Ectodermal cell (in vitro differentiated cells): ENCODE measurements at regions not wholly inside any gene's neighbourhood (a gene's known extent, or its start where the extent isn't known, plus 50 kb on each side); places are given as distances from the start of the nearest gene placed in this dataset.
"Not testable (repeated sequence)": the region's sequence is repeated elsewhere in the genome, so short reads cannot be mapped to it uniquely, and the experiment has no call there.

Source experiments
- H3K27ac ChIP-seq: 2 replicates; pipeline ENCODE4 v1.7.0; 2013; ENCODE audit warnings: mild to moderate bottlenecking, low read depth, low read length; ENCODE audit not compliant: insufficient read depth, poor library complexity, severe bottlenecking
- H3K27me3 ChIP-seq: 2 replicates; pipeline ENCODE4 v1.7.0; 2013; ENCODE audit warnings: mild to moderate bottlenecking, low read length; ENCODE audit not compliant: insufficient read depth, control insufficient read depth, poor library complexity, severe bottlenecking
- H3K36me3 ChIP-seq: one replicate; pipeline ENCODE4 v1.7.0; 2013; ENCODE audit warnings: low read length; ENCODE audit not compliant: control insufficient read depth, insufficient read depth
- H3K4me1 ChIP-seq: one replicate; pipeline ENCODE4 v1.7.0; 2013; ENCODE audit warnings: low read length; ENCODE audit not compliant: control insufficient read depth, insufficient read depth
- H3K4me3 ChIP-seq: 2 replicates; pipeline ENCODE4 v1.7.0; 2013; ENCODE audit warnings: low read depth, low read length, control low read depth; ENCODE audit not compliant: insufficient read depth
- H3K9me3 ChIP-seq: 2 replicates; pipeline ENCODE4 v1.7.0; 2013; ENCODE audit warnings: mild to moderate bottlenecking, low read length, moderate library complexity; ENCODE audit not compliant: control insufficient read depth
- WGBS, 2 experiments: methylation state at CpG; one replicate each; pipeline ENCODE4 v1.1.7; 2013; ENCODE audit warnings: missing lambda C conversion rate in 2 of 2; 5-methylcytosine and 5-hydroxymethylcytosine counted together

- no peak overlapping the region for H3K27ac ChIP-seq
- H3K36me3 ChIP-seq, result no peaks in the 10 kb centered on the region
- WGBS, 2 experiments, result 93 to 100% methylated on average over 1 to 2 of the region's 2 CpGs
- no peaks in the 10 kb centered on the region for H3K9me3 ChIP-seq
- H3K4me3 ChIP-seq, result no peak overlapping the region
- H3K27me3 ChIP-seq, result no peaks in the 10 kb centered on the region
- H3K4me1 ChIP-seq, result no peaks in the 10 kb centered on the region
Observed at GRCh38 chr2:51265539-51265938, 233.6 kb upstream of the NRXN1 start.

- Histone ChIP-seq H3K36me3 (no peaks in the 10 kb centered on the region), H3K9me3 (no peaks in the 10 kb centered on the region), H3K4me1 (no peaks in the 10 kb centered on the region), H3K27ac (no peak overlapping the region), H3K4me3 (no peak overlapping the region), H3K27me3 (no peaks in the 10 kb centered on the region)
- WGBS, 2 experiments, result 78 to 95% methylated on average over 2 to 3 of the region's 3 CpGs
Observed at GRCh38 chr2:51263951-51264350, 232.0 kb upstream of the NRXN1 start.

- 56 to 70% methylated on average over 2 of the region's 2 CpGs for WGBS, 2 experiments
- H3K27me3 ChIP-seq, H3K4me1 ChIP-seq, H3K27ac ChIP-seq, H3K36me3 ChIP-seq, H3K4me3 ChIP-seq, H3K9me3 ChIP-seq: not testable (repeated sequence)
Observed at GRCh38 chr2:51263101-51263500, 231.2 kb upstream of the NRXN1 start.

- H3K4me3 ChIP-seq, result no peak overlapping the region
- H3K27ac ChIP-seq, result no peak overlapping the region
- no peaks in the 10 kb centered on the region for H3K36me3 ChIP-seq
- no peaks in the 10 kb centered on the region for H3K9me3 ChIP-seq
- 94 to 95% methylated on average over 5 of the region's 5 CpGs for WGBS, 2 experiments
- no peaks in the 10 kb centered on the region for H3K4me1 ChIP-seq
- no peaks in the 10 kb centered on the region for H3K27me3 ChIP-seq
Observed at GRCh38 chr2:51258301-51258700, 226.4 kb upstream of the NRXN1 start.

GRCh38 chr2:51256736-51257135 is 224.8 kb upstream of the NRXN1 start:
- H3K9me3 ChIP-seq, result no peaks in the 10 kb centered on the region
- 81 to 96% methylated on average over 5 of the region's 5 CpGs for WGBS, 2 experiments

GRCh38 chr2:51251356-51251755 is 219.4 kb upstream of the NRXN1 start:
- Histone ChIP-seq H3K27ac (no peak overlapping the region), H3K4me3 (no peak overlapping the region), H3K27me3 (no peaks in the 10 kb centered on the region), H3K4me1 (no peaks in the 10 kb centered on the region), H3K9me3 (no peaks in the 10 kb centered on the region), H3K36me3 (no peaks in the 10 kb centered on the region)
- WGBS, 2 experiments, result 94 to 97% methylated on average over 2 of the region's 2 CpGs

More at GRCh38 chr2:51256736-51257135, 224.8 kb upstream of the NRXN1 start:
- no peak overlapping the region for H3K27ac ChIP-seq
- no peaks in the 10 kb centered on the region for H3K27me3 ChIP-seq
- no peaks in the 10 kb centered on the region for H3K4me1 ChIP-seq
- no peak overlapping the region for H3K4me3 ChIP-seq
- H3K36me3 ChIP-seq, result no peaks in the 10 kb centered on the region

- no peak overlapping the region for H3K27ac ChIP-seq
- no peaks in the 10 kb centered on the region for H3K4me1 ChIP-seq
- H3K27me3 ChIP-seq, result no peaks in the 10 kb centered on the region
- H3K4me3 ChIP-seq, result no peak overlapping the region
- H3K9me3 ChIP-seq, result no peaks in the 10 kb centered on the region
- 94% methylated on average over 7 of the region's 7 CpGs for WGBS, 2 experiments
- no peaks in the 10 kb centered on the region for H3K36me3 ChIP-seq
Observed at GRCh38 chr2:51247252-51247805, 215.4 kb upstream of the NRXN1 start.

GRCh38 chr2:51243892-51244535 is 212.1 kb upstream of the NRXN1 start:
- no peaks in the 10 kb centered on the region for H3K9me3 ChIP-seq
- no peaks in the 10 kb centered on the region for H3K4me1 ChIP-seq
- no peak overlapping the region for H3K4me3 ChIP-seq
- H3K27me3 ChIP-seq, result no peaks in the 10 kb centered on the region
- no peaks in the 10 kb centered on the region for H3K36me3 ChIP-seq
- no peak overlapping the region for H3K27ac ChIP-seq

GRCh38 chr2:51237626-51238271 is 205.8 kb upstream of the NRXN1 start:
- H3K4me1 ChIP-seq, result no peaks in the 10 kb centered on the region
- no peaks in the 10 kb centered on the region for H3K27me3 ChIP-seq
- H3K27ac ChIP-seq, result no peak overlapping the region
- H3K4me3 ChIP-seq, result no peak overlapping the region
- H3K9me3 ChIP-seq, result no peaks in the 10 kb centered on the region
- no peaks in the 10 kb centered on the region for H3K36me3 ChIP-seq

GRCh38 chr2:51232027-51232426 is 200.1 kb upstream of the NRXN1 start:
- Histone ChIP-seq H3K36me3 (no peaks in the 10 kb centered on the region), H3K4me3 (no peak overlapping the region), H3K4me1 (no peaks in the 10 kb centered on the region), H3K9me3 (no peaks in the 10 kb centered on the region), H3K27ac (no peak overlapping the region), H3K27me3 (no peaks in the 10 kb centered on the region)
- 90 to 94% methylated on average over 1 of the region's 1 CpG for WGBS, 2 experiments
